Esophagus muscularis mucosa (tissue), 3 donors: ENCODE measurements at regions not wholly inside any gene's neighbourhood (a gene's known extent, or its start where the extent isn't known, plus 50 kb on each side); places are given as distances from the start of the nearest gene placed in this dataset.

Experiments used
- POLR2A ChIP-seq: fragments of 450-650 bp; IDR thresholded peaks from one replicate; pipeline ENCODE4 v1.6.1; 2017; ENCODE audit warnings: antibody characterized with exemption, moderate library complexity, mild to moderate bottlenecking, low read depth
- TF ChIP-seq, protein P1 (sequence below), 3 experiments: fragments of 200-600 bp in 2 of 3; fragments of 450-650 bp in 1 of 3; sonication (generic) in 2 of 3; IDR thresholded peaks; one replicate each; pipeline ENCODE4 v1.5.1; 2017 to 2019; ENCODE audit warnings: antibody characterized with exemption in 3 of 3, mild to moderate bottlenecking in 2 of 3, moderate library complexity in 1 of 3

DNA sequence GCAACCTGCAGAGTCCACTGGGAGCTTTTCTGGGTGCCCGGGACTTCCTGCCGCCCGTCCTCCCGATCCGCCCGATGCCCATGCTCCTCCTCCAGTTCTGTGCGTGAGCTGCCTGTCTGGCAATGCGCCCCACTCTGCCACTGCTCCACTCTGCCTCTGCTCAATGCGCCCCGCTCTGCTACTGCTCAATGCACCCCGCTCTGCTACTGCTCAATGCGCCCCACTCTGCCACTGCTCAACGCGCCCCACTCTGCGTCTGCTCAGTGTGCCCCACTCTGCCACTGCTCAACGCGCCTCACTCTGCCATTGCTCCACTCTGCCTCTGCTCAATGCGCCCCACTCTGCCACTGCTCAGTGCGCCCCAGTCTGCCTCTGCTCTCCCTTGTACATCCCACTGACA is 436.0 kb downstream of the NR2F1-AS1 start:
- TF ChIP-seq, protein P1, sequence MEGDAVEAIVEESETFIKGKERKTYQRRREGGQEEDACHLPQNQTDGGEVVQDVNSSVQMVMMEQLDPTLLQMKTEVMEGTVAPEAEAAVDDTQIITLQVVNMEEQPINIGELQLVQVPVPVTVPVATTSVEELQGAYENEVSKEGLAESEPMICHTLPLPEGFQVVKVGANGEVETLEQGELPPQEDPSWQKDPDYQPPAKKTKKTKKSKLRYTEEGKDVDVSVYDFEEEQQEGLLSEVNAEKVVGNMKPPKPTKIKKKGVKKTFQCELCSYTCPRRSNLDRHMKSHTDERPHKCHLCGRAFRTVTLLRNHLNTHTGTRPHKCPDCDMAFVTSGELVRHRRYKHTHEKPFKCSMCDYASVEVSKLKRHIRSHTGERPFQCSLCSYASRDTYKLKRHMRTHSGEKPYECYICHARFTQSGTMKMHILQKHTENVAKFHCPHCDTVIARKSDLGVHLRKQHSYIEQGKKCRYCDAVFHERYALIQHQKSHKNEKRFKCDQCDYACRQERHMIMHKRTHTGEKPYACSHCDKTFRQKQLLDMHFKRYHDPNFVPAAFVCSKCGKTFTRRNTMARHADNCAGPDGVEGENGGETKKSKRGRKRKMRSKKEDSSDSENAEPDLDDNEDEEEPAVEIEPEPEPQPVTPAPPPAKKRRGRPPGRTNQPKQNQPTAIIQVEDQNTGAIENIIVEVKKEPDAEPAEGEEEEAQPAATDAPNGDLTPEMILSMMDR (IDR thresholded peaks at IDR 0.05): no peak
- no peak for TF ChIP-seq POLR2A
